ENCODE measurements at regions not wholly inside any gene's neighbourhood (a gene's known extent, or its start where the extent isn't known, plus 50 kb on each side); places are given as distances from the start of the nearest gene placed in this dataset.

DNA sequence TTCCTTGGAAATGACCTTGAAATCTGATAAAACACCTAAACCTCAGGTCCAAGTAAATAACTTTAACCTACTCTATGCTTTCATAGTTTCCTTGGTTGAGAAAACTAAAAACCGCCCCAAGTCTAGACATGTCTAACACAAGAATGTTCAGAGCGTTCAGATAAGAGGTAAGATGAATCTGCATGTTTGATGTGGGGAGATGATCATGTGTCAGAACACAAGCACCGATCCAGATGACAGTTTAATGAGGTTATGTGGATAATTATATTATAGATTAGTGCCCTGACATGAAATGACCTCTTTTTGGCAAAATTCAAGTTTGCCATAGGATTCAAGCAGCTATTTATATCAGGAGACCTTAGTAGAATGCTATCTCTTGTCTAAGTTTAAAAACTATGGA lies 729.8 kb upstream of the SOX11 start:
- no peaks in the 10 kb centered on the region for H3K27me3 ChIP-seq (ENCODE audit: control insufficient read depth, insufficient read depth, low read length)

DNA sequence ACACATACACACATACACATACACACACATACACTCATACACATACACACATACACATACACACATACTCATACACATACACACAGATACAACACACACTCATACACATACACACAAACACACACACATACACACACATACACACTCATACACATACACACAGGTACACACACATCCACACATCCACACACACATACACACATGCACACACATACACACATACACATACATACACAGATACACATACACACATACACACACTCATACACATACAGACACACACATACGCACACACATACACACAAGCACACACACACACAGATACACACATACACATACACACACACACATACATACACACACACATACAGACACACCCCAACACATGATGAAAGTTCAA lies 729.1 kb upstream of the SOX11 start:
- Histone ChIP-seq H3K4me1 (ENCODE audit: control insufficient read depth, insufficient read depth, low read length) (no peaks in the 10 kb centered on the region), H3K27me3 (ENCODE audit: control insufficient read depth, insufficient read depth, low read length) (no peaks in the 10 kb centered on the region)

More for the DNA sequence above, 729.8 kb upstream of the SOX11 start:
- H3K9ac ChIP-seq (ENCODE audit: low read length): no peak overlapping the region
- no peak overlapping the region for H3K4me3 ChIP-seq (ENCODE audit: low read length)
- no peaks in the 10 kb centered on the region for H3K4me1 ChIP-seq (ENCODE audit: control insufficient read depth, insufficient read depth, low read length)
- no peaks in the 10 kb centered on the region for H3K9me3 ChIP-seq (ENCODE audit: control insufficient read depth, low read length)
- H3K36me3 ChIP-seq (ENCODE audit: control insufficient read depth, insufficient read depth, low read length): no peaks in the 10 kb centered on the region

DNA sequence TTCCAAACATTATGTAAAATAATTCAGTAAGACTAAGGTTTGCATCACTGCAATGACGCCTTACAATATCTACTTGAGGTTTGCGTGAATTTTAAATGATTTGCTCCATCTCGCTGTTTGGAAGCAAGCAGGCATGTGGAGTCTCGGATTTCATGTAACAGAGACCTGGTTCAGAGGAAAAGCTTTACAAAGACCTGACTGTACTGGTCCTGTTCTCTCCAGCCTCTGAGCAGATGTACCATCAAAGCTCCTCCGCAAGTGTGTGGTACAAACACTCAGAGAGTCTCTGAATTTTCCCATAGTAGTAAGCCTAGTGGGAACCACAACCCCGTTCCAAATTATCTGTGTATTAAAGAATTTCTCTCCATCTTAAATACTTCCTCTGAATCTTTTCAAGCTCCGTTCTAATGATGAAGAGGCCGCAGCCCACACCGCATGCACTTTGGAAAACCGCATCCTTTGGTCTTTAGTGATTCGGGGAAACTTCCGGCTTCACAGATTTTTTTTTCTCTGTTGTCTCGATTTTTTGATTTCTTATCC lies 728.1 kb upstream of the SOX11 start:
- no peaks in the 10 kb centered on the region for H3K4me1 ChIP-seq (ENCODE audit: control insufficient read depth, insufficient read depth, low read length)
- H3K9ac ChIP-seq (ENCODE audit: low read length): no peak overlapping the region
- H3K4me3 ChIP-seq (ENCODE audit: low read length): no peak overlapping the region
- H3K9me3 ChIP-seq (ENCODE audit: control insufficient read depth, low read length): no peaks in the 10 kb centered on the region
- H3K27me3 ChIP-seq (ENCODE audit: control insufficient read depth, insufficient read depth, low read length): no peaks in the 10 kb centered on the region
- no peaks in the 10 kb centered on the region for H3K36me3 ChIP-seq (ENCODE audit: control insufficient read depth, insufficient read depth, low read length)

More for the DNA sequence above, 729.1 kb upstream of the SOX11 start:
- no peak overlapping the region for H3K9ac ChIP-seq (ENCODE audit: low read length)
- H3K36me3 ChIP-seq (ENCODE audit: control insufficient read depth, insufficient read depth, low read length): no peaks in the 10 kb centered on the region
- no peaks in the 10 kb centered on the region for H3K9me3 ChIP-seq (ENCODE audit: control insufficient read depth, low read length)
- no peak overlapping the region for H3K4me3 ChIP-seq (ENCODE audit: low read length)

DNA sequence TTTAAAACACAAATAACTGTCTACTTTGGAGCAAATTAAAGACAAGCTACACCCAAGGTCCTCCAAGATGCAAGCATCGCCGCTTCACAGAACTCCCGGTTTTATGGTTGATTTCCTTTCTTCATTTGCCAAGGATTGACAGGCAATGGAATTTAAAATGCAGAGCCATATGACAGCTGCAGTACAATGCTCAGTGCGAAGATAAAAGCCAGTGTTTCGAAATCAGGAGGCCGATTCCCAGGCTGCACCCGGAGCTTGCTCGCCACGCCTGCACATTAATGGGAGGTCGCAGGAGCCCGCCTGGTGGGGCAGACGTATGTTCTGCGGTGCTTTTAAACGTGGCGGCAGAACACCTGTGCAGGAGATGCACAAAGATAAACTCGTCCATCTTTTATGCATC lies 727.6 kb upstream of the SOX11 start:
- H3K9me3 ChIP-seq (ENCODE audit: control insufficient read depth, low read length): no peaks in the 10 kb centered on the region

DNA sequence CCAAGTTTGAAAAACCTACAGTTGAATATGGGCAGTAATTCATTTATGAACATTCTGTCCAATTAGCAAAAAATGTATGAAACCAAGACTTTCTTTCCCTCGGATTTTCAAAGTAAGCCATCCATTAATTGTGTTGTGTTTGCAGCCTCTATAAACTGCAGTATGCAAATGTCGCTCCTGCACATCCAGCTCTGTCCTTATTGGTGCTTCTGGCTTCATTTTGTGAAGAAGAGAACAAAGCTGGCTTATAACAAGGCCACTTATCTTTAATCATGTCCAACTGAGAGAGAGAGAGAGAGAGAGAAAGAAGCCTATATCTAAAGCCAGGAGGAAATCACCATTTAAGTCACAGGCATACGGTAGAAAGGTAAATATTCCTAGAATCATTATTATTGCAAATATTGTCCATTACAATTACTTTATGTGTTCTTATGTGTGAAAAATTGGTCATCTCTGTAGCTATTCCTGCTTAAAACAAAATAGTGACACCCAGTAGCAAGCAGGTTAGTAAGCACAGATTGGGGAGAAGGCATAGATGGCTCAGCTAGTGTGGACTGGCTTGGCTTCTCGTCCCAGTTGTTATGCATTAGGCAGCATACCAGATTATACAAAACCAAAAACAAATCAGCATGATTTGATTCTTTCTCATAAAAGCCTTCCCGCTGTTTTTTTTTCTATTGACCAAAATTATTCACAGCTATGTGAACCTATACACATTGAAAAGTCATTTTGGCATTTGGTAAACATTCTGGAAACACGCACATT lies 726.4 kb upstream of the SOX11 start:
- Histone ChIP-seq H3K27me3 (ENCODE audit: control insufficient read depth, insufficient read depth, low read length) (no peaks in the 10 kb centered on the region), H3K9ac (ENCODE audit: low read length) (no peak overlapping the region), H3K9me3 (ENCODE audit: control insufficient read depth, low read length) (no peaks in the 10 kb centered on the region), H3K4me3 (ENCODE audit: low read length) (no peak overlapping the region), H3K4me1 (ENCODE audit: control insufficient read depth, insufficient read depth, low read length) (no peaks in the 10 kb centered on the region), H3K36me3 (ENCODE audit: control insufficient read depth, insufficient read depth, low read length) (no peaks in the 10 kb centered on the region)

More for the DNA sequence above, 727.6 kb upstream of the SOX11 start:
- Histone ChIP-seq H3K27me3 (ENCODE audit: control insufficient read depth, insufficient read depth, low read length) (no peaks in the 10 kb centered on the region), H3K9ac (ENCODE audit: low read length) (no peak overlapping the region), H3K36me3 (ENCODE audit: control insufficient read depth, insufficient read depth, low read length) (no peaks in the 10 kb centered on the region), H3K4me3 (ENCODE audit: low read length) (no peak overlapping the region), H3K4me1 (ENCODE audit: control insufficient read depth, insufficient read depth, low read length) (no peaks in the 10 kb centered on the region)

DNA sequence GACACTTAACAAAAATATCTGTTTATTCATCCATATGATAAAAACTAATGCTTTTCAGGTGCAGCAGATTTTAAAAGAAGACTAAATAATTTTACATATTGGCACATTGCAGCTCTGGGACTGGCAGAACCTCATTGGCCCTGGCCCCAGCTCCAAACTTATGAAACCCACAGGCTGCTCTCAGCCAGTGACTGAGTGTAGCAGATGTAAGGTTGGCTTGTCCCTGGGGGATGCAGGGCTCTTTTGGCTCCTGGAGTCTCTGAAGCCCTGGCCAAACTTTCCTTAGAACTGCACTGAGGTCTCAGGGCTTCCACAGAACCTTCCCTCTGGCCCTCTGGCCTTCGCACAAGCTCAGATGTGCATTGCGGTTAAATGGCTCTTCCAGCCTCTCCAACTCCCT lies 725.0 kb upstream of the SOX11 start:
- H3K9me3 ChIP-seq (ENCODE audit: control insufficient read depth, low read length): no peaks in the 10 kb centered on the region
- H3K9ac ChIP-seq (ENCODE audit: low read length): no peak overlapping the region
- no peaks in the 10 kb centered on the region for H3K36me3 ChIP-seq (ENCODE audit: control insufficient read depth, insufficient read depth, low read length)
- no peak overlapping the region for H3K4me3 ChIP-seq (ENCODE audit: low read length)
- H3K4me1 ChIP-seq (ENCODE audit: control insufficient read depth, insufficient read depth, low read length): no peaks in the 10 kb centered on the region
- H3K27me3 ChIP-seq (ENCODE audit: control insufficient read depth, insufficient read depth, low read length): no peaks in the 10 kb centered on the region

DNA sequence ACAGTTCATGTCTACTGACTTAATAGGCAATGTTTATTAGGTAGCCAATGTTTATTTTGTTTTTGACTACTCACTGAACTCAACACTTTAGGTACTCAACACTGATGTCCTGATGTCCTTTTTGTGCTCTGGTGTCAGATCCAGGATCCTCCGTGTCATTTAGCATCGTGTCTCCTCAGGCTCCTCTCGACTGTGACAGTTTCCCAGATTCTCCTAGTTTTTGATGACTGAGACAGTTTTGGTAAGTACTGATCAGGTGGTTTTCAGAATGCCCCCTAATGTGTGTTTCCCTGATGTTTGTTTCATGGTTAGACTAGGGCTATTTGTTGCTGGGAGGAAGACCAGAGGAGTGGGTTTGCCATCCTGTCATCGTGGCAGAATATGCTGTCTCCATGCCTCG lies 719.7 kb upstream of the SOX11 start:
- H3K4me3 ChIP-seq (ENCODE audit: low read length): no peak overlapping the region
- no peaks in the 10 kb centered on the region for H3K27me3 ChIP-seq (ENCODE audit: control insufficient read depth, insufficient read depth, low read length)
- no peaks in the 10 kb centered on the region for H3K9me3 ChIP-seq (ENCODE audit: control insufficient read depth, low read length)
- H3K4me1 ChIP-seq (ENCODE audit: control insufficient read depth, insufficient read depth, low read length): no peaks in the 10 kb centered on the region
- H3K9ac ChIP-seq (ENCODE audit: low read length): no peak overlapping the region
- H3K36me3 ChIP-seq (ENCODE audit: control insufficient read depth, insufficient read depth, low read length): no peaks in the 10 kb centered on the region

DNA sequence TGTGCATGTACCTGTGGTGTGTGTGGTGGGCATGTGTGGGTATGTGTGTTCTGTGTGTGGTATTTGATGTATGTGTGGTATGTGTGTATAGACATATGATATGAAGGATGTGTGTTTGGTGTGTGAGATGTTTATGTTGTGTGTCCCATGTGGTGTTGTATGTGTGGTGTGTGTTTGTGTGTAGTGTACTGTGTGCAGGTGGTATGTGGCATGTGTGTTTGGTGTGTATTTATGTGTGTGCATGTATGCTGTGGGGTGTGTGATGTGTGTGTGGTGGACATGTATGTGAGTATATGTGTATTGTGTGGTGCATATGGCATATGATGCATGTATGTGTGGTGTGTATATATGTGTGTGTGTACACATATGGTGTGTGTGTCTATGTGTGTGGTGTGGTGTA lies 718.8 kb upstream of the SOX11 start:
- Histone ChIP-seq H3K4me3 (ENCODE audit: low read length) (no peak overlapping the region), H3K27me3 (ENCODE audit: control insufficient read depth, insufficient read depth, low read length) (no peaks in the 10 kb centered on the region), H3K9ac (ENCODE audit: low read length) (no peak overlapping the region), H3K9me3 (ENCODE audit: control insufficient read depth, low read length) (no peaks in the 10 kb centered on the region), H3K36me3 (ENCODE audit: control insufficient read depth, insufficient read depth, low read length) (no peaks in the 10 kb centered on the region), H3K4me1 (ENCODE audit: control insufficient read depth, insufficient read depth, low read length) (no peaks in the 10 kb centered on the region)

DNA sequence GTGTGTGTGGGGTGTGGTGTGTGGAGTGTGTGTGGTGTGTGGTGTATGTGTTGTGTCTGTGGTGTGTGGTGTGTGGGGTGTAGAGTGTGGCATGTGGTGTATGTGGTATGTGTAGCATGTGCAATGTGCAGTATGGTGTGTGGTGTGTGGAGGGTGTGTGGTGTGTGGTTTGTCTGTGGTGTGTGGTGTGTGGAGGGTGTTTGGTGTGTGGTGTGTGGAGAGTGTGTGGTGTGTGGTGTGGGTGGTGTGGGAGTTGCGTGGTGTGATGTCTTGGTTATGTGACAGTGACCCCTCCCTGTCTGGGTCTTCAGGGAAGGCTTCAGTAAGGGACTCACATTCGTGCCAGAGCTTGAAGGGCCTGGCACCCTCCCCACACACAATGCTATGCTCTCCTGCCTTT lies 718.2 kb upstream of the SOX11 start:
- no peaks in the 10 kb centered on the region for H3K9me3 ChIP-seq (ENCODE audit: control insufficient read depth, low read length)
- no peak overlapping the region for H3K9ac ChIP-seq (ENCODE audit: low read length)
- H3K4me3 ChIP-seq (ENCODE audit: low read length): no peak overlapping the region
- no peaks in the 10 kb centered on the region for H3K27me3 ChIP-seq (ENCODE audit: control insufficient read depth, insufficient read depth, low read length)
- H3K36me3 ChIP-seq (ENCODE audit: control insufficient read depth, insufficient read depth, low read length): no peaks in the 10 kb centered on the region
- no peaks in the 10 kb centered on the region for H3K4me1 ChIP-seq (ENCODE audit: control insufficient read depth, insufficient read depth, low read length)

DNA sequence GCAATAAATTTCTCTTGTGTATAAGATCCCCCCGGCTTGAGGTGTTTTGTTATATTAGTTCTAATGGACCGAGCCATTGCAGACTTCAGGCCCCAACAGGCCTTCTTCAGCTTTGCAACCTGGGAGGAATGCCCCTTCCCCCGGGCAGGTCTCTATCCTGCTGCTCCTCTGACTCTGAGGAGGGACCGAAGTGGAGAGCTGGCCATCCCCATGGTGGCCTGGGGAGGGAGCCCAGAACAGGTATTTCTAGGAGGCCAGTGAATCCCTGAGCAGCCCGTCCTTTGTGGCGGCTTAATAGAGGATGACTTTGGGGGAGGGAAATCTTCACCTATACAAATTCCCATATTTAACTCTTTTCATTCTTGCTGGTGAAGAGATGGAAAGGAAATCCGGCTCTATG lies 715.8 kb upstream of the SOX11 start:
- no peaks in the 10 kb centered on the region for H3K36me3 ChIP-seq (ENCODE audit: control insufficient read depth, insufficient read depth, low read length)
- no peak overlapping the region for H3K9ac ChIP-seq (ENCODE audit: low read length)
- H3K4me3 ChIP-seq (ENCODE audit: low read length): no peak overlapping the region

DNA sequence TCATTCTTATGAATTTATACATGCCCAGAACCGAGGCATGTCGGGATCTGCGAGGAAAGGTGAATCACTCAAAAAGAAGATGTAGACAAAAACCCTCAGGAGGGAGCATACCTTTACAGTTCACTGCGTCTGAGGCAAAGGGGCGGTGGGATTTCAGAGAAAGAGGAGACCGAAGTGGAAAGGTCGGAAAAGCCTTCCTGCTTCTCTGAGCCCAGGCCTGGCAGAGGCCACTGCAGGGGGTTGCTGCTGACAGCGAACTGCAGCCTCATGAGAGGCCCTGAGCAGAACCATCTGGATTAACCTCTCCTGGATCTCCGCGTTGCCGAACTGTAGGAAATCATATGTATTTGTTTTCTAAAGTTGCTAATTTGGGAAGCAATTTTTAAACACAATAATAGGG lies 713.1 kb upstream of the SOX11 start:
- H3K9me3 ChIP-seq (ENCODE audit: control insufficient read depth, low read length): no peaks in the 10 kb centered on the region
- no peaks in the 10 kb centered on the region for H3K36me3 ChIP-seq (ENCODE audit: control insufficient read depth, insufficient read depth, low read length)
- H3K27me3 ChIP-seq (ENCODE audit: control insufficient read depth, insufficient read depth, low read length): no peaks in the 10 kb centered on the region
- H3K9ac ChIP-seq (ENCODE audit: low read length): no peak overlapping the region
- H3K4me1 ChIP-seq (ENCODE audit: control insufficient read depth, insufficient read depth, low read length): no peaks in the 10 kb centered on the region
- no peak overlapping the region for H3K4me3 ChIP-seq (ENCODE audit: low read length)

More for the DNA sequence above, 715.8 kb upstream of the SOX11 start:
- Histone ChIP-seq H3K9me3 (ENCODE audit: control insufficient read depth, low read length) (no peaks in the 10 kb centered on the region), H3K27me3 (ENCODE audit: control insufficient read depth, insufficient read depth, low read length) (no peaks in the 10 kb centered on the region), H3K4me1 (ENCODE audit: control insufficient read depth, insufficient read depth, low read length) (no peaks in the 10 kb centered on the region)

DNA sequence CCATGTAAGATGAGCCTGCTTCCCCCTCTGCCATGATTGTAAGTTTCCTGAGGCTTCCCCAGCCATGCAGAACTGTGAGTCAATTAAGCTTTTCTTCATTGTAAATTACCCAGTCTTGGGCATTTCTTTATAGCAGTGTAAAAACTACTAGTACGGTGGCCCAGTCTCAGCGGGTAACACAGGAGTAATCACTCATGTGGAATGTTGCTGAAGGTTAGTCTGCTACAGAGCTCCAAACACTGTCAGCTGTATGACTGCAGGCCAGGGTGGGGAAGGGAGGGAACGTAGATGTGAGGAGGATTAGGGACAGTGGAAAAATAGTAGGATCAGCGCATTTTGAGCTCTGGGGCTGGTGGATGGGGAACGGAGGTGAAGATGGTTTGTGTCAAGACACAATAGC lies 711.2 kb upstream of the SOX11 start:
- H3K36me3 ChIP-seq (ENCODE audit: control insufficient read depth, insufficient read depth, low read length): no peaks in the 10 kb centered on the region
- H3K27me3 ChIP-seq (ENCODE audit: control insufficient read depth, insufficient read depth, low read length): no peaks in the 10 kb centered on the region
- no peak overlapping the region for H3K4me3 ChIP-seq (ENCODE audit: low read length)
- no peak overlapping the region for H3K9ac ChIP-seq (ENCODE audit: low read length)
- no peaks in the 10 kb centered on the region for H3K9me3 ChIP-seq (ENCODE audit: control insufficient read depth, low read length)
- H3K4me1 ChIP-seq (ENCODE audit: control insufficient read depth, insufficient read depth, low read length): no peaks in the 10 kb centered on the region

Measured in mucosa of stomach (tissue), 1 donor.